ENCODE measurements at regions not wholly inside any gene's neighbourhood (a gene's known extent, or its start where the extent isn't known, plus 50 kb on each side); places are given as distances from the start of the nearest gene placed in this dataset.

DNA sequence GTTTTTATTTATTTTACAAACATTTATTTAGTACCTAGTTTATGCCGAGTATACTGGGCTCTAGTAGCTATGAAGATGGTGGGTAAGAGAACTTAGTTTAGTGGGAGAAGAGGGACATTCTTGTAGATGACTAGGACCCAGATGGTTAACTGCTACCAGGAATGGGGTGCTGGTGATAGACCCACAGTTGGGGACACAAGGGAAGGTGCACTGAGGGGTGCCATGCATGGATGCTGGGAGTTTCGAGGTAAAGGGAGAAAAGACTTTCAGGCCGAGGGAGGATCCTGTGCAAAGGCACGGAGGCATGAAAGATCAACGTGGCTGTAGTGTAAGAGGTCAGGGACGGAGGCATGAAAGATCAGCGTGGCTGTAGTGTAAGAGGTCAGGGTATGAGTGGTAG, 204.2 kb upstream of the HABP2 start:
- ChIA-PET CTCF (interaction anchor here (1.0 to 1.1 kb wide), 2 partner anchors 27 to 48 kb away, joined by 3 read pairs; no protein-coding TSS in a partner anchor), POLR2A (no interaction called here)
- no peak for DNase-seq
- Mint-ChIP-seq H3K36me3 (ENCODE audit: low read depth) (no peaks in the 10 kb centered on the region), H3K27ac (no peak overlapping the region), H3K4me3 (no peak overlapping the region), H3K27me3 (no peaks in the 10 kb centered on the region), H3K9me3 (no peaks in the 10 kb centered on the region), H3K4me1 (no peaks in the 10 kb centered on the region)

DNA sequence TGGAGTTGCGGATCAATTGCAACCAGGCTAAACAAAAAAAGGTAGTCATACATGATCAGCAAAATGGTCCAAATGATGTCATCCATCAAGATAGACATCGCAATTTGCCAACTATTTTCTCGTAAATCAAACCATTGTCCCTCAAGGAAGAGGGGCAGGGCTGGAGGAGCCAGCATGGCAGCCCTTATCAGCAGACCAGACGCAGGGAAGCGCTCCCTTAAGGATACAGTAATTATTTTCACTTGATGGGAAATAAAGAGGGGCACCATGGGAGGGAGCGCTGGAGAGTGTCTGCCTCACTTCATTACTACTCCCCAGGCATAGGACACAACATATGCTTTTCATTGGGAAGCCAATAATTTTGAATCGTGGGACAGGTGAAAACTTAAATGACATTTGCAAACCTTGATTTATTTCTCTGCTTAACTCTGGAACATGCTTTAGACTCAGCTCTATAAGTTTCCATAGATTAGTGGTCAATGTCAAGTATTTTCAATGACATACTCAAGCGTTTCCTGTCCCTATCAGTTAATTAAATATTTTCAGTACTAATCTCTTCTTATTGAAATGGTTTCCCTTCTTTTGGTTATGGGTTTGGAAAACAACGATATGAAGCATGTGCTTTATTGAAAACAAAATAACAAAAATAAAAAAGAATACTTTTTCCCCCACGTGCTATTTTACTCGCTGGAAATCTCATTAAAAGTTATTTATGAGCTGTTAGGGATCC, 202.4 kb upstream of the HABP2 start:
- no peak overlapping the region for H3K4me3 Mint-ChIP-seq
- ChIA-PET CTCF (no interaction called here), POLR2A (no interaction called here)
- no peaks in the 10 kb centered on the region for H3K27me3 Mint-ChIP-seq
- no peak overlapping the region for H3K27ac Mint-ChIP-seq
- H3K9me3 Mint-ChIP-seq: no peaks in the 10 kb centered on the region
- H3K36me3 Mint-ChIP-seq (ENCODE audit: low read depth): no peaks in the 10 kb centered on the region
- DNase-seq: no peak
- no peaks in the 10 kb centered on the region for H3K4me1 Mint-ChIP-seq

- CTCF ChIA-PET: interaction anchor here (1.6 kb wide), 1 partner anchor 32 kb away, joined by 3 read pairs; no protein-coding TSS in a partner anchor
- no peaks in the 10 kb centered on the region for H3K27me3 Mint-ChIP-seq
- H3K9me3 Mint-ChIP-seq: no peaks in the 10 kb centered on the region
- POLR2A ChIA-PET: no interaction called here
- no peak for DNase-seq
- no peaks in the 10 kb centered on the region for H3K36me3 Mint-ChIP-seq (ENCODE audit: low read depth)
- H3K4me1 Mint-ChIP-seq: no peaks in the 10 kb centered on the region
- H3K27ac Mint-ChIP-seq: no peak overlapping the region
- H3K4me3 Mint-ChIP-seq: no peak overlapping the region
Measured at GRCh38 chr10:113354711-113355110, 198.1 kb upstream of the HABP2 start.

GRCh38 chr10:113356794-113357680, 195.8 kb upstream of the HABP2 start:
- H3K4me1 Mint-ChIP-seq: no peaks in the 10 kb centered on the region
- POLR2A ChIA-PET: no interaction called here
- no peak overlapping the region for H3K4me3 Mint-ChIP-seq
- H3K27ac Mint-ChIP-seq: no peak overlapping the region
- H3K36me3 Mint-ChIP-seq (ENCODE audit: low read depth): no peaks in the 10 kb centered on the region
- CTCF ChIA-PET: interaction anchor here (1.5 kb wide), 1 partner anchor 16 kb away, joined by 3 read pairs; no protein-coding TSS in a partner anchor
- H3K9me3 Mint-ChIP-seq: no peaks in the 10 kb centered on the region
- DNase-seq: no peak
- peaks cover 2% of the 10 kb centered on the region for H3K27me3 Mint-ChIP-seq

DNA sequence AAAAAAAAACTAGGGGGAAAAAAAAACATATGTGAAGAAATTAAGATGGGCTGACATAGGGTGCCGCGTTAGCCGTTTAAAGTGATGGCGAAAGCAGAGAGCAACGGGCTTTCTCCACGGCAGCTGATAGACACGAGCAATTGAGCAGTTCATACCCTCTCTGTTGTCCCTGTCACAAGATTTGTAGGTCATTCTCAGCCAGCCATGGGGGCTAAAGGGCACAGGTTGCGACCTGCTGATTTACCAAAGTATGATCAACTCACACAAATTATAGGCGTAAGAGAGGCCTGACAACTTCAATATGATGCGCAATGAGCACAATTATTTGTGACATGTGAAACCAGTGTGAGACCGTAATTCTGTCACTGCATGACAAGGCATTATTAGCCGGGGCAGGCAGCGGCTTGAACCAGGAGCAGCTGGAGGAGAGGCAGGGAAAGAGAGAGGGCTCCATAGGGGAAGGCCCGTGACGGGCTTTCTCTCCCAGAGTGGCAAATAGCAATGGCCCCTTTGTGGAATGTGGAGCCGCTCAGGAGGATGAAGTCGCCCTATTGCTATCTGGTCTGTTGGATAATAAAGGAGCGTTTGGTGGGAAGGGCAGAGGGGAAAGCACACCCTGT, 195.1 kb upstream of the HABP2 start:
- DNase-seq: no peak
- Mint-ChIP-seq H3K27me3 (peaks cover 2% of the 10 kb centered on the region), H3K4me1 (no peaks in the 10 kb centered on the region), H3K27ac (no peak overlapping the region), H3K4me3 (no peak overlapping the region), H3K9me3 (no peaks in the 10 kb centered on the region), H3K36me3 (ENCODE audit: low read depth) (no peaks in the 10 kb centered on the region)
- ChIA-PET POLR2A (no interaction called here), CTCF (interaction anchor here (1.5 kb wide), 1 partner anchor 15 kb away, joined by 3 read pairs; no protein-coding TSS in a partner anchor)

GRCh38 chr10:113359655-113360054, 193.2 kb upstream of the HABP2 start:
- ChIA-PET POLR2A (no interaction called here), CTCF (no interaction called here)
- DNase-seq: no peak
- Mint-ChIP-seq H3K9me3 (no peaks in the 10 kb centered on the region), H3K36me3 (ENCODE audit: low read depth) (no peaks in the 10 kb centered on the region), H3K4me1 (no peaks in the 10 kb centered on the region), H3K27ac (no peak overlapping the region), H3K4me3 (no peak overlapping the region), H3K27me3 (peaks cover 2% of the 10 kb centered on the region)

GRCh38 chr10:113360870-113361269, 192.0 kb upstream of the HABP2 start:
- CTCF ChIA-PET: no interaction called here

GRCh38 chr10:113362645-113363091, 190.2 kb upstream of the HABP2 start:
- no peaks in the 10 kb centered on the region for H3K4me1 Mint-ChIP-seq
- POLR2A ChIA-PET: no interaction called here
- H3K36me3 Mint-ChIP-seq (ENCODE audit: low read depth): no peaks in the 10 kb centered on the region
- CTCF ChIA-PET: no interaction called here
- no peaks in the 10 kb centered on the region for H3K9me3 Mint-ChIP-seq
- no peak overlapping the region for H3K4me3 Mint-ChIP-seq
- no peak for DNase-seq
- H3K27ac Mint-ChIP-seq: no peak overlapping the region
- H3K27me3 Mint-ChIP-seq: peaks cover 4% of the 10 kb centered on the region

More at GRCh38 chr10:113360870-113361269, 192.0 kb upstream of the HABP2 start:
- no peaks in the 10 kb centered on the region for H3K9me3 Mint-ChIP-seq
- POLR2A ChIA-PET: no interaction called here
- peaks cover 4% of the 10 kb centered on the region for H3K27me3 Mint-ChIP-seq
- H3K27ac Mint-ChIP-seq: no peak overlapping the region
- no peak overlapping the region for H3K4me3 Mint-ChIP-seq
- H3K36me3 Mint-ChIP-seq (ENCODE audit: low read depth): no peaks in the 10 kb centered on the region
- no peak for DNase-seq
- H3K4me1 Mint-ChIP-seq: no peaks in the 10 kb centered on the region

- no peak overlapping the region for H3K27ac Mint-ChIP-seq
- DNase-seq: no peak
- no peaks in the 10 kb centered on the region for H3K36me3 Mint-ChIP-seq (ENCODE audit: low read depth)
Measured at GRCh38 chr10:113364227-113364626, 188.6 kb upstream of the HABP2 start.

GRCh38 chr10:113368666-113369364, 184.0 kb upstream of the HABP2 start:
- H3K36me3 Mint-ChIP-seq (ENCODE audit: low read depth): no peaks in the 10 kb centered on the region
- ChIA-PET POLR2A (no interaction called here), CTCF (no interaction called here)
- peaks cover 4% of the 10 kb centered on the region for H3K27me3 Mint-ChIP-seq
- H3K4me3 Mint-ChIP-seq: no peak overlapping the region
- no peaks in the 10 kb centered on the region for H3K9me3 Mint-ChIP-seq
- no peaks in the 10 kb centered on the region for H3K4me1 Mint-ChIP-seq
- H3K27ac Mint-ChIP-seq: no peak overlapping the region
- DNase-seq: no peak

More at GRCh38 chr10:113364227-113364626, 188.6 kb upstream of the HABP2 start:
- Mint-ChIP-seq H3K4me1 (no peaks in the 10 kb centered on the region), H3K27me3 (peaks cover 4% of the 10 kb centered on the region), H3K9me3 (no peaks in the 10 kb centered on the region), H3K4me3 (no peak overlapping the region)
- CTCF ChIA-PET: no interaction called here
- POLR2A ChIA-PET: no interaction called here

GRCh38 chr10:113369365-113369694, 183.5 kb upstream of the HABP2 start:
- ChIA-PET CTCF (no interaction called here), POLR2A (no interaction called here)
- no peak for DNase-seq
- H3K27ac Mint-ChIP-seq: no peak overlapping the region
- H3K36me3 Mint-ChIP-seq (ENCODE audit: low read depth): no peaks in the 10 kb centered on the region
- H3K4me1 Mint-ChIP-seq: no peaks in the 10 kb centered on the region
- H3K9me3 Mint-ChIP-seq: no peaks in the 10 kb centered on the region
- no peak overlapping the region for H3K4me3 Mint-ChIP-seq
- peaks cover 4% of the 10 kb centered on the region for H3K27me3 Mint-ChIP-seq

GRCh38 chr10:113376428-113376827, 176.4 kb upstream of the HABP2 start:
- H3K4me3 Mint-ChIP-seq: no peak overlapping the region
- ChIA-PET POLR2A (no interaction called here), CTCF (interaction anchor here (2.0 kb wide), 1 partner anchor 12 kb away, joined by 5 read pairs; no protein-coding TSS in a partner anchor)
- H3K27ac Mint-ChIP-seq: no peak overlapping the region
- no peaks in the 10 kb centered on the region for H3K9me3 Mint-ChIP-seq
- no peak for DNase-seq
- H3K4me1 Mint-ChIP-seq: peaks cover 5% of the 10 kb centered on the region
- H3K27me3 Mint-ChIP-seq: peaks cover 9% of the 10 kb centered on the region
- H3K36me3 Mint-ChIP-seq (ENCODE audit: low read depth): no peaks in the 10 kb centered on the region

DNA sequence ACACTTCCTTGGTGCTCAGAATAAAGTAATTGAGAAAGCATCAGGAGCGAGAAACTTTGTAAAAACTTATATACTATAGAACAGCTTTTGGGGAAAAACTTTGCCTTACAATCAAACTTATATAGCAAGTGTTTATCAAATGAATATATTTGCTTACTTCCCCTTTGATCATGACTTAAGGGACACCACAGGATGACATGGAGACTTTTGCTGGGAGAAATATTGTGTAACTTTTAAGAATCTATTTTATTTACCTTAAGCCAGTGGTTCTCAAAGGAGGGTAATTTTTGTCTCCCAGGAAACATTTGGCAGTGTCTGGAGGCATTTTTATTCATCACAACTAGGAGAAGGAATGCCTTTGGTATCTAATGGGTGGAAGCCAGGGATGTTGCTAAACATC, 173.8 kb upstream of the HABP2 start:
- CTCF ChIA-PET: no interaction called here
- no peak overlapping the region for H3K4me3 Mint-ChIP-seq
- H3K27ac Mint-ChIP-seq: peak overlapping the region; percentile 19
- POLR2A ChIA-PET: no interaction called here
- no peak for DNase-seq
- H3K4me1 Mint-ChIP-seq: peaks cover 18% of the 10 kb centered on the region
- no peaks in the 10 kb centered on the region for H3K9me3 Mint-ChIP-seq
- peaks cover 19% of the 10 kb centered on the region for H3K27me3 Mint-ChIP-seq
- no peaks in the 10 kb centered on the region for H3K36me3 Mint-ChIP-seq (ENCODE audit: low read depth)

Measured in activated CD4-positive, alpha-beta T cell treated with anti-CD3 and anti-CD28 coated beads, Interleukin-2, amount 10 ng/mL, durations not matched to agents 7 days and 5 days (primary cell).